GM21737 (cell line): ENCODE measurements at regions not wholly inside any gene's neighbourhood (a gene's known extent, or its start where the extent isn't known, plus 50 kb on each side); places are given as distances from the start of the nearest gene placed in this dataset.

Source experiments
- ATAC-seq: cut with Tn5 transposase; IDR thresholded peaks from one replicate; pipeline ENCODE4 v1.9.1; 2021; ENCODE audit warnings: mild to moderate bottlenecking, moderate library complexity; ENCODE audit not compliant: unreplicated experiment

GRCh38 chr4:125994024-125994423 is 679.3 kb downstream of the FAT4 start:
- ATAC-seq: no peak

DNA sequence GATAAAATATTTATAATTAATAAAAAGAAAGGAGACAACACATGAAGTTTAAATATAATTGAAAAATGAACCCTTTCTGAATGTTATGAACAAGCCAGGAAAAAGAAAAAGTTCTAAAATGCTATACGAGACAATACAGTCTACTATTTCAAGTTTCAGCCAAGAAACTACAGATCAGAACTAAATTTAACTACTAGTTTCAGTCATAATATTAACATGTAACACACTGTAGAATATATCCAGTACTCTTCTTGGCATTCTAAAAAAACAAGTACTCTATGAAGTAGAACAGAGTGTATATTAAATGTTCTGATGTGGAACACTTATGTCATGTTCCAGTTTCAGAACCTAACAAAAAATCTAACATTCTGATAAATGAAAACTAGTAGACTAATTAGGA is 679.7 kb downstream of the FAT4 start:
- ATAC-seq: no peak

DNA sequence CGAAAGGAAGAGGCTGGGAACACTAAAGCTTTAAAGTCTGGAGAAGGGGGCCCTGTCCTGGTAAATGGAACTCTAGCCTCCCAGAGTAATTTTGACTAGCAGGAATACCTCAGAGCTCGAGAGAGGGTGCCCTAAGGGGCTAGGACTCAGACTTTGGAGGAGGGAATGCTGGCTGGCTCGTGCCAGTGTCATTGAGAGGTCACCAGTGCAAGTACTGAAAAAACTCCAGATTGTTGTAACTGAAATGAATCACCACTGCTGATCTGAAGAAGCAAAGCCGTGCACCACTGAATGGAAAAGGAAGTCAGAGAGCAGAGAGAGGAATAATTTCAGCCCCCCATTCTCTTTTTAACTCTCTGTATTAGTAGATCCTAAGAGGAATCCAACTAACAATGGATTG is 690.2 kb downstream of the FAT4 start:
- no peak for ATAC-seq

DNA sequence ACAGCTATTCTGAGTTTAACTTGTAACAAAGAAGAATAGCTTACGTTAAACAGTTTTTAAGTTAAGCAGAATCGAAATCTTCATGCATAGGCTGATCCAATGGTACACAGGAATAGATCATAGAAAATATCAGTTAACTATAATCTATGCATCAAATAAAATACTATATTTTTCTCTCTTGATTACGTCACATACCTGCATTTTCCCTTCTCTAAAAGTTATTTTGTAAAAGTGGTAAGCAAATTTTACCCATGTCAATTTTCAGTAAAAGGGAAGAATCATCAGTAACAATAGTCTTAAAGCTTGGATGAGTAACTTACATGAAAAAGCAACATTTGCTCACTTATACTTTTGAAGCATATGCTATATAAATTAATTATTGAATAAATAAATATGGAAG is 692.4 kb downstream of the FAT4 start:
- no peak for ATAC-seq

- no peak for ATAC-seq
These were observed 698.0 kb downstream of the FAT4 start for GRCh38 chr4:126012691-126013290.

DNA sequence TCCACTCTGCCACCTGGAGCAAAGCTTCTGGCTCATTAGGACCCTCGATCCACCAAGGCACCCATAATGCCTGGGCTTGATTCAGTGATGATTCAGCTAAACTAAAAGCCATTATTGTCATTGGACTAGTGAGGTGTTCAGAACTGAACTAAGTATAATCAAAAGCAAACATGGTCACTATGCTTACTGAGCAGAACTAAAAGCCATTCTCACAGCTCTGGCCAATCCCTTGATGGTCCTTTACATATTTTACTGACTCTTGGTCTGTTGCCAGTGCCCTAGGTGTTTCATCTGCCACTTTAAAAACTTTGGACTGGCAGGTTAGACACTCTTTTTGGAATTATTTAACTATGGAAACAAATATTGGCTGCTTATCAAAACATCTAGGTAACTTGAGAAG is 703.5 kb downstream of the FAT4 start:
- no peak for ATAC-seq

DNA sequence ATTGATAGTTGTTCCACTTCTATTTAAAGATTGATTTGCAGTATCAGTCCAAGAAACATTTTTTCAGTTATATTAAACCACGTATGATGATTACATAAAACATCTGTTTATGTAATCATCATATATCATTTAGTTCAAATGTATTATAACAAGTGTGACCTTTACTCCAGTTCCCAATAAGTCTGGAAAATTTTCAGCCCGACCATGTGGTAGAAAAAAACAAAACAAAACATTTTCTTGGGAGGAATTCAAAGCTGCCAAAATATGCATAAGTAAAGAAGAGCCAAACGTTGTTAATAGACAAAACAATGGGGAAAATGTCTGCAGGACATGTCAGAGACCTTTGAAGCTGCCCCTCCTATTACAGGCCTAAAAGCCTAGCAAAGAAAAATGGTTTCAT is 709.1 kb downstream of the FAT4 start:
- ATAC-seq: no peak

GRCh38 chr4:126027601-126028000 is 712.8 kb downstream of the FAT4 start:
- no peak for ATAC-seq

- ATAC-seq: no peak
These were observed 714.1 kb downstream of the FAT4 start for GRCh38 chr4:126028876-126029275.

DNA sequence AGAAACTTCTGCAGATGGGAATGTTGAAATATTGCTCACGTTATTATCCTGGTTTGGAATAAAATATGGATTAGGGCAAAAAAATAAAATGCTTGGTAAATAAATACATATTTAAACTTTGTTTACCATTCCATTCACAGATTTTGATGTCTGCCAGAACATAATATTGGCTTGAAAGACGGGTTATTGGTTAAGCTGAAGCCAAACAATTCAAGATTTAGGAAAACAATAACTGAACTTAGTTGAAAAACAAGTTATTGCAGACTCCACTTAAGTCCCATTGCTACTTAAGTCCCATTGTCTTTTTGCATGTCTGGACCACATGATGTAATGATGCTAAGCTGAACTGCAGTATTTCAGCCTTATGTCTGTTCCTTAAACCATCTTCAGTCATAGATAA is 722.5 kb downstream of the FAT4 start:
- no peak for ATAC-seq

DNA sequence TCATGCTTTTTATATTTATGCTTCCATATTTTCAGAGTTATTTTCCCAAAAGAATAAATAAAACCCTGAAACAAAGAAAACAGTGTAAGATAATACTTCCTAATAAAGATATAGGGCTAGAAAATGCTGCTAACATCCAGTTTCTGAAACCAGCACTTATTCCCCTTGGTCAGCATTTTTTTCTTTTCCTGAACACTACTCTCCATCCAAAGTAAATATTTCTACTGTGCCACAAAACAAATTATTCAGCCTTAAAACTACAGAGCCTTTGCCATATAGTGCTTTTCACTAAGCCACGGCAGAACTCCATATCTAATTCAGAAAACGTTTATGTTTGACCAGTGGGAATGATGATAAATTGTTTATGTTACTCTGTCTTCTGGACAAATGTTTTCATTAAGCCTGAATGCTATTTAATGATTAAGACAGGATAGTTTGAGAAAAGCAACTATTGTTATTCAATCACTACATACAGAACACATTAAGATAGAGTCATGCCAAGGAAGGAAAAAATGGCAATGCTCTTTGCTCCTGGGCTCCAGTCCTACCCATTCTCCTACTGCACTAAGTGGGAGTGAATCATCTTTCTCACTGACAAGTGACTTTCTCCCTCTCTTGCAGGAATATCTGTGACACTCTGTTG is 723.9 kb downstream of the FAT4 start:
- ATAC-seq: no peak

GRCh38 chr4:126046081-126046614 is 731.4 kb downstream of the FAT4 start:
- no peak for ATAC-seq

DNA sequence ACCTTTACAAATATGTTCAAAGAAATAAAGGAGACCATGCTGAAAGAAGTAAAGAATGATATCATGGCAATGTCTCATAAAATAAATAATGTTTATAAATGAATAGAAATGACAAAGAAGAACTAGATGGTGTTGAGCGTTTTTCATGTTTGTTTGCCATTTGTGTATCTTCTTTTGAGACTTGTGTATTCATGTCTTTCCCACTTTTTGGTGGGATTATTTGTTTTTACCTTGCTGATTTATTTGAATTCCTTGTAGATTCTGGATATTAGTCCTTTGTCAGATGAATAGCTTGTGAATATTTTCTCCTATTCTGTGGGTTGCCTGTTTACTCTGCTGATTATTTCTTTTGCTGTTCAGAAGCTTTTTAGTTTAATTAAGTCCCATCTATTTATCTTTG is 732.4 kb downstream of the FAT4 start:
- ATAC-seq: no peak

DNA sequence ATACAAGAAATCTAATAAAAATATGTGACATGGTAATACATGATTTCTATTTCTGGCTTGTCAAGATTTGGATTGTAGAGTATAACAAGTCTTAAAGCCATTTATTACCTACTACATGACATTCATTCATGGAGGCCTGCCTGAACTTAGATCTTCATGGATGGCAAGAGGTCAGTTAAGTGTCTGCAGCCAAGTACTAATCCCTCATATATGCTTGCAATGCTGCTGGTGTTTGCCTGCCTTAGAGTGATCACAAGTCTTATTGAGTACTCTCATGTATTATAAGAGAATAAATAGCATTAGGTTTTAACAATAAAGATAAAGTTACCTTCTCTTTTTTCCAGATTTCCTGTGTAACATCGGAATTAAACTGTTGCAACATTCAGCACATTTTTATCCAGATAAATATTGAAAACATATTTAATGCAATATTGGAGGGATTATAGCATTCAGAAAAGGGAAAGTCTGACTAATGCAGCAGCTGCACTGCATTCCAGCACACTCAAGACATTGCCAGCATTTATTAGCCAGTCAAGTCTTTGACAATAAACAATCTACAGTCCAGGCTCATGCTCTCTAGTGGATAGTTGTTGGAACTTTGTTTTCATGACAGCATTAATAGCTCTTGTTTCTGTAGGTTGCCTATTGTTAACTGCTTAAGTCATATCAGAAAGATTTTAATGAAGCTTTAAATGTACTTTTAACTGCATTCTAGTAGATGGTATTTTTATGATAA is 737.1 kb downstream of the FAT4 start:
- no peak for ATAC-seq

- ATAC-seq: no peak
These were observed 741.4 kb downstream of the FAT4 start for GRCh38 chr4:126056116-126056650.

- no peak for ATAC-seq
These were observed 742.6 kb downstream of the FAT4 start for GRCh38 chr4:126057371-126057770.

DNA sequence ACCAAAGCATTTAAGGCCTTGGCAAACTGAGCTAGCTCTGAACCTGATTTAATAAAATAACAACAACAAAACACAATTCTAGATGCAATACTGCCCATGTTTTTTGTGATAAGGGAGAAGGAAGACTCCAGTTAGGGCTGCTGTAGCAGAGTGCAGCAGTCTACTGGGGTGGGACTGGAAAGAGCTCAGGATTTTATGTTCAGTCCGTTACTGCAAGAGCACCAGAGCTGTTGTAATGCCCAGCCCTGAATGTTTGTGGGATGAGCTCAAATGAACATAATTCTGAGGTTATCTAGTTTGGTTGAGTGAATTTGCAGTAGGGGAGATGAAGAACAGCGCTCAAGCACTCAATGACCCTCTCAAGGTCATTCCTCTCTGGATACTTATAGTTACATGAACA is 743.8 kb downstream of the FAT4 start:
- no peak for ATAC-seq

DNA sequence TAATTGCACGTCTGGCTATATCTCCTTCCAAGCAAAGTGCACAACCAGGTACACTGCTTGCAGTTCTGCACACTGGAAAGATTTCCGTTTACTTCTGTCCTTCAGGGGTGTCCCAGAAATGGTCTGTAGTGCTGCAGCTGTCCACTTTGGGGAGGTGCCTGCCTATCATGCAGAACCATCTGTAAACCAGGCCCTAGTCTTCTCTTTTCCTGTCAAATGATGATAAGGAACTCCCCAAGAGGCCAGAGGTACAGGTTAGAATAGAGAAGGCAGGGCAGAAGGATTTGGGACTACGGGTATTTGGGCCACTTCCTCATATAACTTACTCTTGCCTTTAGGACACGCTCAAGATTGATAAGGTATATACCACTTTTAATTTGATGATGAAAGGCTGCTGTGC is 746.9 kb downstream of the FAT4 start:
- no peak for ATAC-seq

- ATAC-seq: no peak
These were observed 750.3 kb downstream of the FAT4 start for GRCh38 chr4:126065016-126065415.

DNA sequence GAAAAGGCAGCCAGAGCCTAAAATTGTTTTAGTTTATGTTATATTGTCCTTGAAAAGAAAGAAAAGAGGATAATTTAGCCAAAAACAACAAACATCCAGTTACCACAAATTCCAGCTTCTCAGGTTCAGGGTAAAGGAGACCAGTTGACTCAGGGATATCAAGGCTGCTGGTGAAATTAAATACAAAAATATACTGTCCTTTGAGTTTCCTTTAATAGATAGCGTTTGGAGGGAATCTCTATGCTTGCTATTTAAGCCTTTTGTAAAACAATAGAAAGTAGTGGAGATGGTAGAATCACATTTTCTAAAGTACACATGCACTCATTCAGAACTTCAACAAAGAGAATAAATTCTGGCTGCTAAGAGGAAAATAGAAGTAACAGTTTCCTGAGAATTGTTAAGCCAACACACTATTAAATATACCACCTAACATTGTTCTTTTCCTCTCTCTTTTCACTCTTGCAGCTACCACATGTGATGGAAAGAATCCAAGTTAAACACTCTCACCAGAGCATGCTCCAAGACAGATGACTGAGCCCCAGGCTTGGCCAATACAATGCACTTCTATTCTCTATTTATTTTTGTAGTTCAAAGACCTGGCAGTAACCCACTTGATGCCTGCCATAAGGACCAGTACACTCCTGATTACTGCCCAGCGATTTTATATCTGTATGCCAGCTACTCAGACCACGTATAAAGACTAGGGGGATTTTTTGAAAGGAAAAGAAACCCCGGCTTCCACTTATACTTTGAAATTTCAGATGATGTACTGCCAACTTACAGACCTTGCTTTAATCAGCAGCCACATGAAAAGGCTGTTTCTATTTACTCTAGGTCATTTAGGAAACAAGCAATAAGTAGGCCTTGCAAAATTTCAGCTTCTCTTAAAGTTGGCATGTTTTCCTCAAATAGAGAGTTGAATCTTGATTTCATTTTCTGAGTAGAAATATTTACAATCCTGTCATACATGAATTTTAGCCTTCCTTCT is 756.9 kb downstream of the FAT4 start:
- no peak for ATAC-seq

- ATAC-seq: no peak
These were observed 766.6 kb downstream of the FAT4 start for GRCh38 chr4:126081336-126081735.
